Lower lobe of right lung (tissue), 2 donors: ENCODE measurements at regions not wholly inside any gene's neighbourhood (a gene's known extent, or its start where the extent isn't known, plus 50 kb on each side); places are given as distances from the start of the nearest gene placed in this dataset.

Experiments
- ATAC-seq, 2 donors: fragments of 200-7000 bp; cut with Tn5 transposase; one replicate each; pipeline ENCODE4 v1.9.1; 2020 to 2022; ENCODE audit warnings: mild to moderate bottlenecking in 2 of 2, moderate library complexity in 2 of 2
- DNase-seq: peaks from one replicate; pipeline ENCODE4 v3.0.0-alpha.2; 2020
- H3K27ac ChIP-seq: fragments of 200-600 bp; one replicate; pipeline ENCODE4 v1.8.0; 2022
- H3K27me3 ChIP-seq: fragments of 200-600 bp; one replicate; pipeline ENCODE4 v1.8.0; 2022; ENCODE audit warnings: low read depth
- H3K36me3 ChIP-seq: fragments of 200-600 bp; one replicate; pipeline ENCODE4 v1.8.0; 2022; ENCODE audit warnings: mild to moderate bottlenecking
- H3K4me1 ChIP-seq: fragments of 200-600 bp; one replicate; pipeline ENCODE4 v1.8.0; 2022
- H3K4me3 ChIP-seq: fragments of 200-600 bp; one replicate; pipeline ENCODE4 v1.8.0; 2022; ENCODE audit warnings: mild to moderate bottlenecking
- H3K9me3 ChIP-seq: fragments of 200-600 bp; one replicate; pipeline ENCODE4 v1.8.0; 2022
- intact Hi-C: fragments of 100-400 bp; cut with DNase I; formaldehyde crosslinking; loops from one replicate; pipeline ENCODE4 v1.11.0; 2022
- TF ChIP-seq, protein P1 (sequence below): fragments of 200-600 bp; IDR thresholded peaks from one replicate; pipeline ENCODE4 v1.8.0; 2022; ENCODE audit warnings: antibody characterized with exemption, mild to moderate bottlenecking
- donor health status: DM: no; HTN: yes; CAD: no; lungs with severe emphysema.

DNA sequence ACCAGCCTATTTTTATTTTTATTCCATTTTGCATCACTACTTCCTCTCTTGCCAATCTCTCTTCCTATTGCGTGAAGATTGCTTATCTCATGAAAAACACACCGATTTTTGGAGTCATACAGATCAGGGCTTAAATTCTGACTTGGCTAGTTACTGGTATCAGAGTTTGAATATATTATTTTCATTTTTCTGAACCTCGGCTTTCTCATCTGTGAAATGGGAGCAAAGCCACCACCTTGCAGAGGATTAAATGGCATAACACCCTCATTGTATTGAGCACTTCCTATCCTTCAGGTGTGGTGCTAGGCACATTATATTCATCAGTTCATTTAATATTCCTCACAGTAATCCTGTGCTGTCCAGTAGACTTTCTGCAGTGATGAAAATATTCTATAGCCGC is 208.8 kb downstream of the HAPSTR1 start:
- DNase-seq, result no peak
- intact Hi-C loops, result no loop called here

DNA sequence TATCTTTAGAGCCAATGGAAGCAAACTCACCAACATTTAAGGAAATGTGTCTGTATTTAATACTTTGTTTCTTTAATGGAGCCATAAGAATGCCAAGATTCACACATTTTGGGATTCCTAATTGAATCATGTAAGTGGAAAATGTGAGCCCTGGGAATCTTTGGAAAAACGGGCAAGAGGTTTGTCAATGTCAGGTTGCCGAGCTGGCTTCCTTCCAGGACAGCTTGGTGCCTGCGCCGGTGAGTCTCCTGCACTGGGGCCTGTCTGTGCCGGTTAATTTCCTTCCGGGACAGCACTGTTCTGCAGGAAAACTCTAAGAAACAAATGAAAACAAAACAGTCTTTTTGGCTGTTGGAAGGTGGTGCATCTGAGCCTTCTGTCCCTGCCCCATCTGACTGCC is 210.6 kb downstream of the HAPSTR1 start:
- Histone ChIP-seq H3K27ac (no peak overlapping the region), H3K4me3 (no peak overlapping the region), H3K9me3 (no peaks in the 10 kb centered on the region), H3K27me3 (no peaks in the 10 kb centered on the region), H3K36me3 (no peaks in the 10 kb centered on the region), H3K4me1 (no peaks in the 10 kb centered on the region)
- TF ChIP-seq, protein P1, sequence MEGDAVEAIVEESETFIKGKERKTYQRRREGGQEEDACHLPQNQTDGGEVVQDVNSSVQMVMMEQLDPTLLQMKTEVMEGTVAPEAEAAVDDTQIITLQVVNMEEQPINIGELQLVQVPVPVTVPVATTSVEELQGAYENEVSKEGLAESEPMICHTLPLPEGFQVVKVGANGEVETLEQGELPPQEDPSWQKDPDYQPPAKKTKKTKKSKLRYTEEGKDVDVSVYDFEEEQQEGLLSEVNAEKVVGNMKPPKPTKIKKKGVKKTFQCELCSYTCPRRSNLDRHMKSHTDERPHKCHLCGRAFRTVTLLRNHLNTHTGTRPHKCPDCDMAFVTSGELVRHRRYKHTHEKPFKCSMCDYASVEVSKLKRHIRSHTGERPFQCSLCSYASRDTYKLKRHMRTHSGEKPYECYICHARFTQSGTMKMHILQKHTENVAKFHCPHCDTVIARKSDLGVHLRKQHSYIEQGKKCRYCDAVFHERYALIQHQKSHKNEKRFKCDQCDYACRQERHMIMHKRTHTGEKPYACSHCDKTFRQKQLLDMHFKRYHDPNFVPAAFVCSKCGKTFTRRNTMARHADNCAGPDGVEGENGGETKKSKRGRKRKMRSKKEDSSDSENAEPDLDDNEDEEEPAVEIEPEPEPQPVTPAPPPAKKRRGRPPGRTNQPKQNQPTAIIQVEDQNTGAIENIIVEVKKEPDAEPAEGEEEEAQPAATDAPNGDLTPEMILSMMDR, result no peak
- DNase-seq, result no peak
- intact Hi-C loops, result no loop called here
- ATAC-seq, result no peak

More for the DNA sequence above, 208.8 kb downstream of the HAPSTR1 start:
- Histone ChIP-seq H3K27ac (no peak overlapping the region), H3K4me3 (no peak overlapping the region), H3K9me3 (no peaks in the 10 kb centered on the region), H3K36me3 (no peaks in the 10 kb centered on the region), H3K4me1 (no peaks in the 10 kb centered on the region), H3K27me3 (no peaks in the 10 kb centered on the region)
- TF ChIP-seq, protein P1, result no peak
- ATAC-seq, result no peak

DNA sequence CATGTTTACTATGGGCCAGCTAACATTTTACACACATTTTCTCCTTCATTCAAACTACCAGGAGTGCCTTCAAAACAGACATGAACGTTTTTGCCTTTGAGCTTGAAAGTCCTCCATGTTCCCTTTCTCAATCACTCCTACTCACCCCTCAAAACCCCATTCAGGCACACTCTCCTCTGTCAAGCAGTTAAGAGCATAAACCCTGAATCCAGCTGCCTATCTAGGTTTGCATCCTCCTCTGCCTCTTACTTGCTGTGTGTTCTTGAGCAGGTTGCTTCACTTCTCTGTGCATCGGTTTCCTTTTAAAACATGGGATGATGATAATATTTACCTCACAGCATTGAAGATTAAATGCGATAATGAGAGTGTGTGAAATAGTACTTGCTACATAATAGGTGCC is 215.3 kb downstream of the HAPSTR1 start:
- H3K27ac ChIP-seq, result no peak overlapping the region
- no peaks in the 10 kb centered on the region for H3K4me1 ChIP-seq
- H3K36me3 ChIP-seq, result no peaks in the 10 kb centered on the region
- no peak for DNase-seq
- no peak overlapping the region for H3K4me3 ChIP-seq
- no peak for ATAC-seq
- no peaks in the 10 kb centered on the region for H3K9me3 ChIP-seq
- intact Hi-C loops, result no loop called here
- TF ChIP-seq, protein P1, result no peak
- no peaks in the 10 kb centered on the region for H3K27me3 ChIP-seq

DNA sequence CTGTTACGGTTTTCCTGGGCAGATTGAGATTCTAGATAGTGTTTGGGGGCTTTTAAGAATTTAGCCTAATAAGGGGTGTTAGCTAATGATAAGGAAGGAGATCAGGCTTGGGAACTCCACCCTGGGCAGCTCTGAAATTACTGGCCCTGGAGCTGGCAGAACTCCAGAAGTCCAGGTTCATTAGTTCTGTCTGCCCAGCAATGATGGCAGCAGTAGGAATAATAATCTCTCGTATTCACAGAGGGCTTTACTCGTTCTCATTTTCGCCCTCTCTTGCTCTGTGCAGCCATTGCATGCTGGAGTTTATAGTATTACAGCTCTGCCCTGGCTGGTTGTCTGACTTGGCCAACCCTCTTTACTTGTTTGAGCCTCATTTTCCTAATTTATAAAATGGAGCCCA is 216.0 kb downstream of the HAPSTR1 start:
- H3K9me3 ChIP-seq, result no peaks in the 10 kb centered on the region
- intact Hi-C loops, result no loop called here
- no peaks in the 10 kb centered on the region for H3K27me3 ChIP-seq
- H3K4me3 ChIP-seq, result no peak overlapping the region
- DNase-seq (no peak), ATAC-seq (no peak)
- no peaks in the 10 kb centered on the region for H3K36me3 ChIP-seq
- H3K27ac ChIP-seq, result no peak overlapping the region
- TF ChIP-seq, protein P1, result no peak
- H3K4me1 ChIP-seq, result no peaks in the 10 kb centered on the region

DNA sequence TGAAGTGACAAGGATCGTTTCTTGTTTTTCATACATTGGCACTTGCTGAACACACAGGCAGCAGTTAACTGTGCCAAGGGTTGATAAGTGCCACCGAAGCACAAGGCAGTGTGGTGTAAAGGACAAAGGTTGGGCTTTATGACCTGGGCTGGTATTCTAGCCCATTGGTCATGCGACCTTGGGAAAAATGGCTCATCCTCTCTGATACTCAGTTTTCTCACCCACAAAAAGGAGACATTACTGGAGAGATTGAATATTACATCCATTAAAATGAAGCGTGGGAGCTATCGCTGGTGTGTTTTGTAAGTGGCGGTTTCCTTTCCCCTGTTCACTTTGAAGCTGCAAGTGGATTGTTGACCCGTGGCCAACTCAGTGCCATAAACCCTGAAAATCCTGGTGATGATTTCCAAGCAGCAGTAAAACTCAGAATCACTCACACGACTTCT is 216.9 kb downstream of the HAPSTR1 start:
- TF ChIP-seq, protein P1, result no peak
- Histone ChIP-seq H3K36me3 (no peaks in the 10 kb centered on the region), H3K27ac (no peak overlapping the region), H3K4me3 (no peak overlapping the region), H3K4me1 (no peaks in the 10 kb centered on the region), H3K27me3 (no peaks in the 10 kb centered on the region), H3K9me3 (no peaks in the 10 kb centered on the region)
- ATAC-seq, result peak in 1 of 2 donors; percentile 39
- intact Hi-C loops, result no loop called here
- no peak for DNase-seq

DNA sequence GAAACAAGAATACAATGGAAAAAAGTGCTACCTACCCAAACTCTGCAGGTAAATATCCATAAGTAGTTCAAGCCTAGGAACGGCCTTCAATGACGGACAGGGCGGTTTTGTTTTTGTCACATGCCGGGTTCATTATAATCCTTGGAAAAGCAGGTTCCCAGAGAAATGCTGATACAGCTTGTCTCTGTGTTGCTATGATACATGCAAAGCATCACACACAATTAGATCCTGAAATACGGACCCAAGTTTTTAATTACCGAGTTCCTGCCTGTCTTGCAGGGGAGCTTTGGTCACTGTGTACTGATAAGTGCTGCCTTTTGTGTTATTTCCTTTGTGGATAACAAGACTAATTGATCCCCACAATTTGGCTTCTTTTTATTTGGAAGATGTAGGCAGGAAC is 217.4 kb downstream of the HAPSTR1 start:
- no peak overlapping the region for H3K27ac ChIP-seq
- H3K9me3 ChIP-seq, result no peaks in the 10 kb centered on the region
- DNase-seq (no peak), ATAC-seq (peak in 1 of 2 donors; percentile 12)
- H3K4me3 ChIP-seq, result no peak overlapping the region
- no peaks in the 10 kb centered on the region for H3K27me3 ChIP-seq
- no peaks in the 10 kb centered on the region for H3K4me1 ChIP-seq
- intact Hi-C loops, result no loop called here
- TF ChIP-seq, protein P1, result no peak
- no peaks in the 10 kb centered on the region for H3K36me3 ChIP-seq
